Epithelial cell of proximal tubule (primary cell): ENCODE measurements at regions not wholly inside any gene's neighbourhood (a gene's known extent, or its start where the extent isn't known, plus 50 kb on each side); places are given as distances from the start of the nearest gene placed in this dataset.

Experiments
- DNase-seq: peaks from one replicate; pipeline ENCODE4 v3.0.0-alpha.2; 2011; ENCODE audit warnings: low read depth
- H3K4me3 ChIP-seq: 2 replicates; pipeline ENCODE4 v1.5.1; 2011; ENCODE audit warnings: low read depth, mild to moderate bottlenecking, low read length
- TF ChIP-seq, protein P1 (sequence below): conservative IDR thresholded peaks from 2 replicates; pipeline ENCODE4 v1.5.1; 2012; ENCODE audit warnings: low read depth, mild to moderate bottlenecking, low read length

- TF ChIP-seq, protein P1, sequence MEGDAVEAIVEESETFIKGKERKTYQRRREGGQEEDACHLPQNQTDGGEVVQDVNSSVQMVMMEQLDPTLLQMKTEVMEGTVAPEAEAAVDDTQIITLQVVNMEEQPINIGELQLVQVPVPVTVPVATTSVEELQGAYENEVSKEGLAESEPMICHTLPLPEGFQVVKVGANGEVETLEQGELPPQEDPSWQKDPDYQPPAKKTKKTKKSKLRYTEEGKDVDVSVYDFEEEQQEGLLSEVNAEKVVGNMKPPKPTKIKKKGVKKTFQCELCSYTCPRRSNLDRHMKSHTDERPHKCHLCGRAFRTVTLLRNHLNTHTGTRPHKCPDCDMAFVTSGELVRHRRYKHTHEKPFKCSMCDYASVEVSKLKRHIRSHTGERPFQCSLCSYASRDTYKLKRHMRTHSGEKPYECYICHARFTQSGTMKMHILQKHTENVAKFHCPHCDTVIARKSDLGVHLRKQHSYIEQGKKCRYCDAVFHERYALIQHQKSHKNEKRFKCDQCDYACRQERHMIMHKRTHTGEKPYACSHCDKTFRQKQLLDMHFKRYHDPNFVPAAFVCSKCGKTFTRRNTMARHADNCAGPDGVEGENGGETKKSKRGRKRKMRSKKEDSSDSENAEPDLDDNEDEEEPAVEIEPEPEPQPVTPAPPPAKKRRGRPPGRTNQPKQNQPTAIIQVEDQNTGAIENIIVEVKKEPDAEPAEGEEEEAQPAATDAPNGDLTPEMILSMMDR = no peak
- DNase-seq = no peak
- H3K4me3 ChIP-seq = no peak overlapping the region
Observed at GRCh38 chr6:134454794-134455193, 136.9 kb upstream of the SGK1 start.

- no peak for DNase-seq
- TF ChIP-seq, protein P1 = no peak
Observed at GRCh38 chr6:134453792-134454510, 136.0 kb upstream of the SGK1 start.

GRCh38 chr6:134452906-134453305, 135.0 kb upstream of the SGK1 start:
- no peak overlapping the region for H3K4me3 ChIP-seq
- DNase-seq = no peak
- TF ChIP-seq, protein P1 = no peak

More at GRCh38 chr6:134453792-134454510, 136.0 kb upstream of the SGK1 start:
- H3K4me3 ChIP-seq = no peak overlapping the region

GRCh38 chr6:134451529-134451928, 133.6 kb upstream of the SGK1 start:
- TF ChIP-seq, protein P1 = no peak
- H3K4me3 ChIP-seq = no peak overlapping the region
- no peak for DNase-seq

DNA sequence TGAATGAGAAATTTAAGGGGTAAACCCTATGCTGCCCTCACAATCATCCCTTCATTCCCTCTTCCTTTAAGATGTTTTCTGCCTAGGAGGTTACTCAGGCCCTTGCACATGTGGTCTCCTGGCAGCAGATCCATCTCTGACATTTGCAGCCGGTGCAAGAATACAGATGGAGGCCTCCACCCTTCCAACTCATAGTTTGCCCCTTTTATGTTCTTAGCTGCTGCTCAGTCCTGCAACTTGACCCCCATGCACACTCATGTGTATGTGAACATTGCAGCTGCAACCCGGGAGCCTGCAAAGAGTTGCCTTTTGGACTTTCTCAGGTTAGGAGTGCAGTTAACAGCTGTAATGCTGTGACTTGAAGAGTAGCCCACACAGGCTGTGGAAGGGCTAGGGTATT, 131.9 kb upstream of the SGK1 start:
- TF ChIP-seq, protein P1 = no peak
- no peak overlapping the region for H3K4me3 ChIP-seq
- no peak for DNase-seq

- DNase-seq = no peak
- H3K4me3 ChIP-seq = no peak overlapping the region
- TF ChIP-seq, protein P1 = no peak
Observed at GRCh38 chr6:134449004-134449403, 131.1 kb upstream of the SGK1 start.

GRCh38 chr6:134447883-134448387, 130.0 kb upstream of the SGK1 start:
- no peak for DNase-seq

More at GRCh38 chr6:134447883-134448387, 130.0 kb upstream of the SGK1 start:
- H3K4me3 ChIP-seq = no peak overlapping the region
- TF ChIP-seq, protein P1 = no peak
